Parathyroid adenoma (tissue), 2 donors: ENCODE measurements at regions not wholly inside any gene's neighbourhood (a gene's known extent, or its start where the extent isn't known, plus 50 kb on each side); places are given as distances from the start of the nearest gene placed in this dataset.

ENCODE experiments used
- H2AFZ ChIP-seq: fragments of 300-600 bp; sonication (generic); one replicate; pipeline ENCODE4 v1.7.0; 2017; ENCODE audit warnings: antibody characterized with exemption, mild to moderate bottlenecking
- H3K27ac ChIP-seq: fragments of 300-600 bp; sonication (generic); one replicate; pipeline ENCODE4 v1.7.0; 2017
- H3K27me3 ChIP-seq: fragments of 300-600 bp; sonication (generic); one replicate; pipeline ENCODE4 v1.7.0; 2017; ENCODE audit warnings: low read length; ENCODE audit not compliant: control insufficient read depth, insufficient read depth
- H3K36me3 ChIP-seq: fragments of 300-600 bp; sonication (generic); one replicate; pipeline ENCODE4 v1.7.0; 2017; ENCODE audit warnings: low read length; ENCODE audit not compliant: control insufficient read depth, insufficient read depth
- H3K4me1 ChIP-seq: fragments of 300-600 bp; sonication (generic); one replicate; pipeline ENCODE4 v1.7.0; 2017; ENCODE audit warnings: control low read depth
- H3K4me2 ChIP-seq: fragments of 300-600 bp; sonication (generic); one replicate; pipeline ENCODE4 v1.7.0; 2017; ENCODE audit warnings: low read length
- H3K4me3 ChIP-seq: fragments of 300-600 bp; sonication (generic); one replicate; pipeline ENCODE4 v1.7.0; 2017; ENCODE audit warnings: low read depth, low read length
- H3K79me2 ChIP-seq: fragments of 300-600 bp; sonication (generic); one replicate; pipeline ENCODE4 v1.7.0; 2017; ENCODE audit warnings: control low read depth
- H3K9ac ChIP-seq: fragments of 300-600 bp; sonication (generic); one replicate; pipeline ENCODE4 v1.7.0; 2017; ENCODE audit warnings: mild to moderate bottlenecking
- H3K9me3 ChIP-seq: fragments of 300-600 bp; sonication (generic); one replicate; pipeline ENCODE4 v1.7.0; 2017; ENCODE audit warnings: low read length; ENCODE audit not compliant: control insufficient read depth
- TF ChIP-seq, protein P1 (sequence below): fragments of 300-600 bp; sonication (generic); IDR thresholded peaks from one replicate; pipeline ENCODE4 v1.7.0; 2017; ENCODE audit warnings: antibody characterized with exemption, mild to moderate bottlenecking
- donor health status: primary hyperparathyroidism.

DNA sequence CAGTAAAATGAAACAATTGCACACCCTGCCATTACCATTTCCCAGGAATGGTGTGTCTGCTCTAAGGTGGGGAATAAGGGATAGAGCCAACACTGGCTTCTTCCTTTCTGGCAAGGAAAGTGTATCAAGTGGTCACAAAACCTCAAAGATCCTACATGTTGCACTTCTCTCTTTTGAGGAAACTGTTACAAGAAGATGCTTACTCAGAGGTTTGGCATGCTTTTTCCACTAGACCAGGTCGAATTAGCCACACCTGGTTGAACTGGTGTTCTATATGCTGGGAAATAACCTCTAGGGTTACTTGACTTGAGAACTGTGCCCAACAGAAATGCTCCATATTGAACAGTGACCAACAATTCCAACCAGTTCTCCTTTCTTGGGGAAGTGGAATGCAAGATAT lies 102.9 kb downstream of the LRRN1 start:
- H3K4me1 ChIP-seq = no peaks in the 10 kb centered on the region
- TF ChIP-seq, protein P1, sequence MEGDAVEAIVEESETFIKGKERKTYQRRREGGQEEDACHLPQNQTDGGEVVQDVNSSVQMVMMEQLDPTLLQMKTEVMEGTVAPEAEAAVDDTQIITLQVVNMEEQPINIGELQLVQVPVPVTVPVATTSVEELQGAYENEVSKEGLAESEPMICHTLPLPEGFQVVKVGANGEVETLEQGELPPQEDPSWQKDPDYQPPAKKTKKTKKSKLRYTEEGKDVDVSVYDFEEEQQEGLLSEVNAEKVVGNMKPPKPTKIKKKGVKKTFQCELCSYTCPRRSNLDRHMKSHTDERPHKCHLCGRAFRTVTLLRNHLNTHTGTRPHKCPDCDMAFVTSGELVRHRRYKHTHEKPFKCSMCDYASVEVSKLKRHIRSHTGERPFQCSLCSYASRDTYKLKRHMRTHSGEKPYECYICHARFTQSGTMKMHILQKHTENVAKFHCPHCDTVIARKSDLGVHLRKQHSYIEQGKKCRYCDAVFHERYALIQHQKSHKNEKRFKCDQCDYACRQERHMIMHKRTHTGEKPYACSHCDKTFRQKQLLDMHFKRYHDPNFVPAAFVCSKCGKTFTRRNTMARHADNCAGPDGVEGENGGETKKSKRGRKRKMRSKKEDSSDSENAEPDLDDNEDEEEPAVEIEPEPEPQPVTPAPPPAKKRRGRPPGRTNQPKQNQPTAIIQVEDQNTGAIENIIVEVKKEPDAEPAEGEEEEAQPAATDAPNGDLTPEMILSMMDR = no peak
- H2AFZ ChIP-seq = no peak overlapping the region
- no peaks in the 10 kb centered on the region for H3K36me3 ChIP-seq
- H3K4me3 ChIP-seq = no peak overlapping the region
- no peak overlapping the region for H3K27ac ChIP-seq
- H3K9ac ChIP-seq = no peak overlapping the region
- H3K27me3 ChIP-seq = no peaks in the 10 kb centered on the region
- no peaks in the 10 kb centered on the region for H3K79me2 ChIP-seq
- H3K4me2 ChIP-seq = no peak overlapping the region
- H3K9me3 ChIP-seq = no peaks in the 10 kb centered on the region

DNA sequence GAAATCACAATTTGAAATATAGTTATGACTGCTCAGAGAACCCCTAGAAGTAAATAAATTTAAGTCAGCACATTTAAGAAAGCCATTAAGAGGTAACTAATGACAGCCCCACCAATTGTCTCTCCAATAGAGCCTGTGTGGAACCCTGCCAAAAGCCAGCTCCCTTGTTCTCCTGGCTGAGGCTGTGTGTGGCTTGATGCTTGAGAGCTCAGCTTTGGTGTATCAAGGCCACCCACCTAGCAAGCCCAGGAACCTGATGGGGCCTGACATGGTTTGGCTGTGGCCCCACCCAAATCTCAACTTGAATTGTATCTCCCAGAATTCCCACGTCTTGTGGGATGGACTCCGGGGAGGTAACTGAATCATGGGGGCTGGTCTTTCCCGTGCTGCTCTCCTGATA lies 106.9 kb downstream of the LRRN1 start:
- no peak overlapping the region for H3K27ac ChIP-seq
- H3K9me3 ChIP-seq = no peaks in the 10 kb centered on the region
- no peaks in the 10 kb centered on the region for H3K79me2 ChIP-seq
- H3K36me3 ChIP-seq = no peaks in the 10 kb centered on the region
- H3K4me2 ChIP-seq = no peak overlapping the region
- TF ChIP-seq, protein P1 = no peak
- no peaks in the 10 kb centered on the region for H3K4me1 ChIP-seq
- H3K4me3 ChIP-seq = no peak overlapping the region
- H3K9ac ChIP-seq = no peak overlapping the region
- H2AFZ ChIP-seq = no peak overlapping the region
- H3K27me3 ChIP-seq = no peaks in the 10 kb centered on the region

DNA sequence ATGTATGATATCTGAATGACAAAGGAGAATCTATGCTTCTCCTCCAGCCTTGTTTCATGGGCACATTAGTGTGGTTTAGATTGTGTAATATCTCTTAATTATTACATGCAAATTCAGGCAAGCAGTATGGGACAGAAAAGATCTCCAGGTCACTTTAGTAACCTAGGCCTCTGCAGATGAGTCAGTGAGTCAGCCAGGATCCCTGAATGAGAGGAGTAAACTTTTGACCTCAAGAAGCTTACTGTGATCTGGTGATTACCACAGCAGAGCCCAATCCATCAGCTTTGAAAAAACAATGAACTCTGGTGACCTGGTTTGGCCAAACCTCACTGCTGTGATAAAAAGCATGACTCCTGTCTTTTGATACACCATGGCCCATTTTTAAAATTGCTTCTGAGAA lies 107.8 kb downstream of the LRRN1 start:
- H2AFZ ChIP-seq = no peak overlapping the region
- no peaks in the 10 kb centered on the region for H3K27me3 ChIP-seq
- H3K27ac ChIP-seq = no peak overlapping the region
- H3K36me3 ChIP-seq = no peaks in the 10 kb centered on the region
- H3K4me2 ChIP-seq = no peak overlapping the region
- no peaks in the 10 kb centered on the region for H3K9me3 ChIP-seq
- no peak overlapping the region for H3K4me3 ChIP-seq
- H3K79me2 ChIP-seq = no peaks in the 10 kb centered on the region
- no peak overlapping the region for H3K9ac ChIP-seq
- H3K4me1 ChIP-seq = no peaks in the 10 kb centered on the region
- TF ChIP-seq, protein P1 = no peak

DNA sequence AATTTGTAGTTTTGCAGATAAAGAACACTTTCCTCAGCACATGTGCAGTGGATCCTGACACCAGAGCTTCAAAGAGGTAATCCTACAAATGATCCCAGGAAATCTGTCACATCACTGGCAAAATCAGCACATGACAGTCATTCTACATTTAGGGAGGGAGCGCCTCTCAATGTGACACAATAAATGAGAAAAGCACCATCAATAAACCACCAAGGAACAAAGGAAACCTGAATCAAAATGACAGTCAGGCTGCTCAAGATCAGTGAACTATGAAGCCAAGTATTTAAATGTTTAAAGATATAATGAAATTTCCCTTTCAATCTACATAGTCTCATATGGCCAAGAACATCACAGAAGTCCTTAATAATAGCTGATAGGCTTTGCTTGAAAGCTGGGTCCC lies 119.5 kb downstream of the LRRN1 start:
- H3K9me3 ChIP-seq = no peaks in the 10 kb centered on the region
- no peak overlapping the region for H2AFZ ChIP-seq
- H3K4me3 ChIP-seq = no peak overlapping the region
- H3K4me1 ChIP-seq = no peaks in the 10 kb centered on the region
- H3K36me3 ChIP-seq = no peaks in the 10 kb centered on the region
- TF ChIP-seq, protein P1 = no peak
- H3K27ac ChIP-seq = no peak overlapping the region
- no peaks in the 10 kb centered on the region for H3K27me3 ChIP-seq
- no peak overlapping the region for H3K4me2 ChIP-seq
- no peaks in the 10 kb centered on the region for H3K79me2 ChIP-seq
- H3K9ac ChIP-seq = no peak overlapping the region

DNA sequence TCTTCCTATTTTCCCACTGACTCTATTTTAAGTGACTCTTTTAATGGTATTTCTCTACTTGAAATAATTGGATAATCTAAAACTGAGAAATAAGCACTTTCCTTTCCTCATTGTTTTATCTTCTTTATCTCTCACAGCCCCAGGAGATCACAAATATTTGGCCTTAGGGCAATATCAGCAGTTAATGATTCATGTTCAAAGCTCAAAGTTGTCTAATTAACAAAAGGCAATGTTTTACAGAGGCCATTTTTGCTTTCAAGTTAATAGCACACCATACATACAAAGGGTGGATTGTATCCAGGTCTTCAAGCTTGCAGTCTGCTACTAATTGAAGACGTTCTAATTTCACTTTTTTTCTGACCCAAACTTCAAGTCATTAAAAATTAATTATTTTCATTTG lies 120.1 kb downstream of the LRRN1 start:
- H3K4me1 ChIP-seq = peaks cover 2% of the 10 kb centered on the region
- H3K9ac ChIP-seq = no peak overlapping the region
- no peak overlapping the region for H2AFZ ChIP-seq
- no peaks in the 10 kb centered on the region for H3K79me2 ChIP-seq
- H3K36me3 ChIP-seq = no peaks in the 10 kb centered on the region
- TF ChIP-seq, protein P1 = no peak
- no peak overlapping the region for H3K4me2 ChIP-seq
- no peaks in the 10 kb centered on the region for H3K9me3 ChIP-seq
- no peaks in the 10 kb centered on the region for H3K27me3 ChIP-seq
- no peak overlapping the region for H3K27ac ChIP-seq
- H3K4me3 ChIP-seq = no peak overlapping the region
